IPS DF 6.9 (cell line): ENCODE measurements at regions not wholly inside any gene's neighbourhood (a gene's known extent, or its start where the extent isn't known, plus 50 kb on each side); places are given as distances from the start of the nearest gene placed in this dataset.

ENCODE experiments used
- DNase-seq: peaks from one replicate; pipeline ENCODE4 v3.0.0-alpha.2; 2013; ENCODE audit warnings: low read depth, low spot score
- H3K27ac ChIP-seq: one replicate; pipeline ENCODE4 v1.5.1; 2013; ENCODE audit warnings: low read length, control low read depth
- H3K27me3 ChIP-seq: 2 replicates; pipeline ENCODE4 v1.6.1; 2013; ENCODE audit warnings: mild to moderate bottlenecking, low read length; ENCODE audit not compliant: control insufficient read depth, insufficient read depth
- H3K36me3 ChIP-seq: 2 replicates; pipeline ENCODE4 v1.6.1; 2013; ENCODE audit warnings: low read length; ENCODE audit not compliant: control insufficient read depth, insufficient read depth
- H3K4me1 ChIP-seq: 2 replicates; pipeline ENCODE4 v1.6.1; 2013; ENCODE audit warnings: low read length; ENCODE audit not compliant: control insufficient read depth, insufficient read depth
- H3K4me3 ChIP-seq: 2 replicates; pipeline ENCODE4 v1.5.1; 2013; ENCODE audit warnings: mild to moderate bottlenecking, low read length
- H3K9me3 ChIP-seq: 2 replicates; pipeline ENCODE4 v1.6.1; 2013; ENCODE audit warnings: low read length, inconsistent platforms; ENCODE audit not compliant: control insufficient read depth, insufficient read depth
- WGBS: extraction: QIAGEN DNeasy Blood & Tissue Kit; methylation state at CpG from one replicate; pipeline ENCODE4 v1.1.7; 2013; ENCODE audit warnings: mixed read lengths, missing lambda C conversion rate; ENCODE audit not compliant: insufficient read length, insufficient coverage; 5-methylcytosine and 5-hydroxymethylcytosine counted together

- no peaks in the 10 kb centered on the region for H3K27me3 ChIP-seq
- no CpG with 5 or more reads among the region's 1 CpG for WGBS
- no peaks in the 10 kb centered on the region for H3K9me3 ChIP-seq
- H3K4me1 ChIP-seq, result no peaks in the 10 kb centered on the region
- H3K4me3 ChIP-seq, result no peak overlapping the region
- no peak overlapping the region for H3K27ac ChIP-seq
- no peak for DNase-seq
- no peaks in the 10 kb centered on the region for H3K36me3 ChIP-seq
Observed at GRCh38 chr14:44768935-44769334, 192.8 kb downstream of the KLHL28 start.

- Histone ChIP-seq H3K4me1 (no peaks in the 10 kb centered on the region), H3K27me3 (no peaks in the 10 kb centered on the region), H3K9me3 (no peaks in the 10 kb centered on the region), H3K4me3 (no peak overlapping the region), H3K36me3 (no peaks in the 10 kb centered on the region), H3K27ac (no peak overlapping the region)
- DNase-seq, result no peak
- WGBS, result no CpG with 5 or more reads among the region's 5 CpGs
Observed at GRCh38 chr14:44767646-44768173, 194.0 kb downstream of the KLHL28 start.

GRCh38 chr14:44766285-44766684 lies 195.5 kb downstream of the KLHL28 start:
- Histone ChIP-seq H3K4me3 (no peak overlapping the region), H3K4me1 (no peaks in the 10 kb centered on the region), H3K27me3 (no peaks in the 10 kb centered on the region), H3K9me3 (no peaks in the 10 kb centered on the region), H3K36me3 (no peaks in the 10 kb centered on the region), H3K27ac (no peak overlapping the region)
- no CpG with 5 or more reads among the region's 1 CpG for WGBS
- no peak for DNase-seq

GRCh38 chr14:44763356-44763755 lies 198.4 kb downstream of the KLHL28 start:
- DNase-seq, result no peak
- WGBS, result no CpG with 5 or more reads among the region's 1 CpG
- Histone ChIP-seq H3K27me3 (no peaks in the 10 kb centered on the region), H3K4me1 (no peaks in the 10 kb centered on the region), H3K27ac (no peak overlapping the region), H3K9me3 (no peaks in the 10 kb centered on the region), H3K36me3 (no peaks in the 10 kb centered on the region), H3K4me3 (no peak overlapping the region)

GRCh38 chr14:44759277-44759676 lies 202.5 kb downstream of the KLHL28 start:
- Histone ChIP-seq H3K4me1 (no peaks in the 10 kb centered on the region), H3K36me3 (no peaks in the 10 kb centered on the region), H3K4me3 (no peak overlapping the region), H3K9me3 (no peaks in the 10 kb centered on the region), H3K27ac (no peak overlapping the region), H3K27me3 (no peaks in the 10 kb centered on the region)
- WGBS, result no CpG with 5 or more reads among the region's 2 CpGs
- no peak for DNase-seq

- no peak for DNase-seq
- Histone ChIP-seq H3K36me3 (no peaks in the 10 kb centered on the region), H3K27ac (no peak overlapping the region), H3K4me1 (no peaks in the 10 kb centered on the region), H3K9me3 (no peaks in the 10 kb centered on the region), H3K27me3 (no peaks in the 10 kb centered on the region), H3K4me3 (no peak overlapping the region)
- no CpG with 5 or more reads among the region's 3 CpGs for WGBS
Observed at GRCh38 chr14:44756554-44756953, 205.2 kb downstream of the KLHL28 start.

- WGBS, result no CpG with 5 or more reads among the region's 1 CpG
- Histone ChIP-seq H3K27ac (no peak overlapping the region), H3K4me3 (no peak overlapping the region), H3K27me3 (no peaks in the 10 kb centered on the region), H3K9me3 (no peaks in the 10 kb centered on the region), H3K36me3 (no peaks in the 10 kb centered on the region), H3K4me1 (no peaks in the 10 kb centered on the region)
- no peak for DNase-seq
Observed at GRCh38 chr14:44745371-44745770, 216.4 kb downstream of the KLHL28 start.

- no CpG with 5 or more reads among the region's 6 CpGs for WGBS
Observed at GRCh38 chr14:44742202-44742601, 219.5 kb downstream of the KLHL28 start.

GRCh38 chr14:44741431-44741830 lies 220.3 kb downstream of the KLHL28 start:
- no peak for DNase-seq
- Histone ChIP-seq H3K36me3 (no peaks in the 10 kb centered on the region), H3K4me3 (no peak overlapping the region), H3K9me3 (no peaks in the 10 kb centered on the region), H3K27me3 (no peaks in the 10 kb centered on the region), H3K4me1 (no peaks in the 10 kb centered on the region), H3K27ac (no peak overlapping the region)

More at GRCh38 chr14:44742202-44742601, 219.5 kb downstream of the KLHL28 start:
- no peak overlapping the region for H3K4me3 ChIP-seq
- no peaks in the 10 kb centered on the region for H3K27me3 ChIP-seq
- no peaks in the 10 kb centered on the region for H3K4me1 ChIP-seq
- DNase-seq, result no peak
- H3K36me3 ChIP-seq, result no peaks in the 10 kb centered on the region
- no peak overlapping the region for H3K27ac ChIP-seq
- H3K9me3 ChIP-seq, result no peaks in the 10 kb centered on the region

- Histone ChIP-seq H3K27ac (no peak overlapping the region), H3K27me3 (no peaks in the 10 kb centered on the region), H3K9me3 (no peaks in the 10 kb centered on the region), H3K4me3 (no peak overlapping the region), H3K36me3 (no peaks in the 10 kb centered on the region), H3K4me1 (no peaks in the 10 kb centered on the region)
- no peak for DNase-seq
- WGBS, result no CpG with 5 or more reads among the region's 1 CpG
Observed at GRCh38 chr14:44736326-44736725, 225.4 kb downstream of the KLHL28 start.

- H3K4me3 ChIP-seq, result no peak overlapping the region
- no peaks in the 10 kb centered on the region for H3K9me3 ChIP-seq
- H3K36me3 ChIP-seq, result no peaks in the 10 kb centered on the region
- no peak overlapping the region for H3K27ac ChIP-seq
- H3K4me1 ChIP-seq, result no peaks in the 10 kb centered on the region
- DNase-seq, result no peak
- H3K27me3 ChIP-seq, result no peaks in the 10 kb centered on the region
Observed at GRCh38 chr14:44732144-44732543, 225.1 kb upstream of the FSCB start.
